ENCODE measurements at regions not wholly inside any gene's neighbourhood (a gene's known extent, or its start where the extent isn't known, plus 50 kb on each side); places are given as distances from the start of the nearest gene placed in this dataset.

GRCh38 chr1:53392460-53392859, 64.6 kb upstream of the LRP8 start:
- no peak for TF ChIP-seq CTCF (IDR thresholded peaks at IDR 0.05; ENCODE audit: control insufficient read depth, extremely low read depth, insufficient read depth)
- H3K4me3 ChIP-seq (ENCODE audit: low read depth, low read length): no peak overlapping the region
- no peak for DNase-seq (ENCODE audit: low read depth)

- TF ChIP-seq CTCF (IDR thresholded peaks at IDR 0.05; ENCODE audit: control insufficient read depth, extremely low read depth, insufficient read depth): peak; percentile 84
- H3K4me3 ChIP-seq (ENCODE audit: low read depth, low read length): no peak overlapping the region
- peak; percentile 6 for DNase-seq (ENCODE audit: low read depth)
Observed at GRCh38 chr1:53393325-53393792, 65.5 kb upstream of the LRP8 start.

GRCh38 chr1:53394306-53394705, 64.9 kb upstream of the DMRTB1 start:
- DNase-seq (ENCODE audit: low read depth): no peak
- TF ChIP-seq CTCF (IDR thresholded peaks at IDR 0.05; ENCODE audit: control insufficient read depth, extremely low read depth, insufficient read depth): no peak
- no peak overlapping the region for H3K4me3 ChIP-seq (ENCODE audit: low read depth, low read length)

- no peak for TF ChIP-seq CTCF (IDR thresholded peaks at IDR 0.05; ENCODE audit: control insufficient read depth, extremely low read depth, insufficient read depth)
- no peak overlapping the region for H3K4me3 ChIP-seq (ENCODE audit: low read depth, low read length)
- no peak for DNase-seq (ENCODE audit: low read depth)
Observed at GRCh38 chr1:53395671-53396215, 63.5 kb upstream of the DMRTB1 start.

- TF ChIP-seq CTCF (IDR thresholded peaks at IDR 0.05; ENCODE audit: control insufficient read depth, extremely low read depth, insufficient read depth): no peak
- DNase-seq (ENCODE audit: low read depth): no peak
- no peak overlapping the region for H3K4me3 ChIP-seq (ENCODE audit: low read depth, low read length)
Observed at GRCh38 chr1:53396573-53397268, 62.5 kb upstream of the DMRTB1 start.

GRCh38 chr1:53398091-53398490, 61.1 kb upstream of the DMRTB1 start:
- no peak for TF ChIP-seq CTCF (IDR thresholded peaks at IDR 0.05; ENCODE audit: control insufficient read depth, extremely low read depth, insufficient read depth)
- H3K4me3 ChIP-seq (ENCODE audit: low read depth, low read length): no peak overlapping the region
- no peak for DNase-seq (ENCODE audit: low read depth)
